OCI-LY7 (cell line): ENCODE measurements at regions not wholly inside any gene's neighbourhood (a gene's known extent, or its start where the extent isn't known, plus 50 kb on each side); places are given as distances from the start of the nearest gene placed in this dataset.

Experiments
- BruUV-seq: library from RNA; stranded (reverse); fragments of 400-500 nt; replicated peaks from 2 replicates; lab custom pipeline; 2021; lab: Mats Ljungman, UMichigan
- CTCF ChIA-PET: fragments of 300-600 bp; sonication (Branson Sonifier 250); formaldehyde crosslinking; loops from one replicate; lab custom pipeline; 2022; ENCODE audit warnings: antibody characterized with exemption; ENCODE audit not compliant: unreplicated experiment; lab: Charles Lee
- POLR2A ChIA-PET: fragments of 300-600 bp; sonication (Branson Sonifier 250); formaldehyde crosslinking; loops from one replicate; lab custom pipeline; 2022; ENCODE audit warnings: antibody characterized with exemption; lab: Charles Lee
- DNase-seq: peaks from one replicate; pipeline ENCODE4 v3.0.0-alpha.2; 2015; ENCODE audit warnings: low spot score
- H2AFZ ChIP-seq: fragments of 200-600 bp; sonication (generic), shearing (Covaris generic); 2 replicates; pipeline ENCODE4 v1.6.1; 2014; ENCODE audit warnings: mild to moderate bottlenecking, antibody characterized with exemption, low read length, moderate library complexity
- H3K27ac ChIP-seq: fragments of 200-600 bp; sonication (generic); 2 replicates; pipeline ENCODE4 v1.5.1; 2014; ENCODE audit warnings: mixed run types, low read depth, mild to moderate bottlenecking, moderate library complexity, low read length, inconsistent platforms; ENCODE audit not compliant: poor library complexity, severe bottlenecking
- H3K36me3 ChIP-seq: fragments of 200-600 bp; sonication (generic); 2 replicates; pipeline ENCODE4 v1.6.1; 2014; ENCODE audit warnings: mild to moderate bottlenecking, antibody characterized with exemption, low read length, moderate library complexity, mixed read lengths; ENCODE audit not compliant: insufficient read depth
- H3K4me1 ChIP-seq: fragments of 200-600 bp; sonication (generic); 2 replicates; pipeline ENCODE4 v1.5.1; 2014; ENCODE audit warnings: mild to moderate bottlenecking, low read length; ENCODE audit not compliant: insufficient read depth, poor library complexity, severe bottlenecking
- H3K4me2 ChIP-seq: fragments of 200-600 bp; sonication (generic); 2 replicates; pipeline ENCODE4 v1.6.1; 2014; ENCODE audit warnings: mild to moderate bottlenecking, low read length
- H3K4me3 ChIP-seq: fragments of 200-600 bp; sonication (generic); 2 replicates; pipeline ENCODE4 v1.5.1; 2014; ENCODE audit warnings: mild to moderate bottlenecking, low read depth, low read length; ENCODE audit not compliant: poor library complexity, severe bottlenecking
- H3K79me2 ChIP-seq: fragments of 200-600 bp; sonication (generic); 2 replicates; pipeline ENCODE4 v1.6.1; 2016; ENCODE audit warnings: low read depth, mild to moderate bottlenecking, low read length, moderate library complexity, mixed read lengths; ENCODE audit not compliant: insufficient read depth
- H3K9me2 ChIP-seq: fragments of 200-600 bp; sonication (generic); 2 replicates; pipeline ENCODE4 v1.6.1; 2016; ENCODE audit warnings: mild to moderate bottlenecking, low read length, mixed read lengths; ENCODE audit not compliant: insufficient read depth
- H3K9me3 ChIP-seq: fragments of 200-600 bp; sonication (generic); 2 replicates; pipeline ENCODE4 v1.6.1; 2014; ENCODE audit warnings: mild to moderate bottlenecking, mixed run types, low read length, mixed read lengths
- H4K20me1 ChIP-seq: fragments of 200-600 bp; sonication (generic); 2 replicates; pipeline ENCODE4 v1.6.1; 2014; ENCODE audit warnings: mild to moderate bottlenecking, antibody characterized with exemption, low read length, moderate library complexity, mixed read lengths; ENCODE audit not compliant: insufficient read depth
- CTCF ChIP-seq: fragments of 200-600 bp; sonication (generic); conservative IDR thresholded peaks from 2 replicates; pipeline ENCODE4 v1.5.1; 2014; ENCODE audit warnings: mild to moderate bottlenecking, antibody characterized with exemption, low read length, moderate library complexity, mixed read lengths
- EZH2phosphoT487 ChIP-seq: fragments of 200-600 bp; sonication (generic); IDR thresholded peaks from 2 replicates; pipeline ENCODE4 v1.6.1; 2018; ENCODE audit warnings: low read depth, borderline replicate concordance, mild to moderate bottlenecking, mixed run types, antibody characterized with exemption, low read length, moderate library complexity, mixed read lengths
- intact Hi-C: fragments of 100-400 bp; cut with micrococcal nuclease; formaldehyde crosslinking; loops from one replicate; pipeline ENCODE4 v1.10.0; 2022; ENCODE audit not compliant: unreplicated experiment

- intact Hi-C loops, result loop anchor here (5.0 kb wide), 1 partner anchor 227 kb away; no protein-coding TSS in a partner anchor
- Histone ChIP-seq H3K4me2 (no peak overlapping the region), H3K27ac (no peak overlapping the region), H3K36me3 (no peaks in the 10 kb centered on the region), H3K4me1 (peaks cover 7% of the 10 kb centered on the region), H2AFZ (peak overlapping the region; percentile 32; the same call in 1 of the 2 replicates), H3K9me2 (no peaks in the 10 kb centered on the region), H3K9me3 (no peaks in the 10 kb centered on the region), H4K20me1 (no peaks in the 10 kb centered on the region), H3K79me2 (no peaks in the 10 kb centered on the region), H3K4me3 (no peak overlapping the region)
- DNase-seq, result no peak
- ChIA-PET CTCF (no interaction called here), POLR2A (interaction anchor here (0.6 kb wide), 1 partner anchor 1573 kb away, joined by 4 read pairs; no protein-coding TSS in a partner anchor)
- TF ChIP-seq EZH2phosphoT487 (no peak), CTCF (no peak)
- no TSS peak for BruUV-seq
Observed at GRCh38 chr12:131604859-131605258, 106.0 kb upstream of the SFSWAP start.

- intact Hi-C loops, result loop anchor here (5.0 kb wide), 1 partner anchor 227 kb away; no protein-coding TSS in a partner anchor
- Histone ChIP-seq H2AFZ (no peak overlapping the region), H3K79me2 (no peaks in the 10 kb centered on the region), H3K27ac (no peak overlapping the region), H3K9me3 (no peaks in the 10 kb centered on the region), H3K4me1 (peaks cover 7% of the 10 kb centered on the region), H3K4me2 (no peak overlapping the region), H3K36me3 (no peaks in the 10 kb centered on the region), H3K9me2 (no peaks in the 10 kb centered on the region), H4K20me1 (no peaks in the 10 kb centered on the region), H3K4me3 (no peak overlapping the region)
- CTCF ChIA-PET, result no interaction called here
- POLR2A ChIA-PET, result no interaction called here
- DNase-seq, result no peak
- TF ChIP-seq CTCF, result no peak
- TF ChIP-seq EZH2phosphoT487, result no peak
- BruUV-seq, result no TSS peak
Observed at GRCh38 chr12:131605304-131605829, 105.5 kb upstream of the SFSWAP start.

- TF ChIP-seq CTCF (no peak), EZH2phosphoT487 (no peak)
- Histone ChIP-seq H3K9me3 (no peaks in the 10 kb centered on the region), H3K4me3 (no peak overlapping the region), H2AFZ (no peak overlapping the region), H3K9me2 (no peaks in the 10 kb centered on the region), H3K79me2 (no peaks in the 10 kb centered on the region), H3K36me3 (no peaks in the 10 kb centered on the region), H3K4me2 (no peak overlapping the region), H3K4me1 (peaks cover 7% of the 10 kb centered on the region), H4K20me1 (no peaks in the 10 kb centered on the region), H3K27ac (no peak overlapping the region)
- intact Hi-C loops, result loop anchor here (5.0 kb wide), 1 partner anchor 226 kb away; no protein-coding TSS in a partner anchor
- CTCF ChIA-PET, result no interaction called here
- POLR2A ChIA-PET, result interaction anchor here (1.3 kb wide), 1 partner anchor 97 kb away, joined by 3 read pairs; no protein-coding TSS in a partner anchor
- no peak for DNase-seq
- no TSS peak for BruUV-seq
Observed at GRCh38 chr12:131606218-131606901, 104.5 kb upstream of the SFSWAP start.
